Endothelial cell (in vitro differentiated cells): ENCODE measurements at regions not wholly inside any gene's neighbourhood (a gene's known extent, or its start where the extent isn't known, plus 50 kb on each side); places are given as distances from the start of the nearest gene placed in this dataset.
"Not testable (repeated sequence)": the region's sequence is repeated elsewhere in the genome, so short reads cannot be mapped to it uniquely, and the experiment has no call there.

Experiments
- DNase-seq: peaks from one replicate; pipeline ENCODE4 v3.0.0; 2021; ENCODE audit warnings: low spot score
- H3K27ac Mint-ChIP-seq: one replicate; pipeline ENCODE4 v1.8.0; 2021; ENCODE audit warnings: mixed read lengths, inconsistent platforms; ENCODE audit not compliant: unreplicated experiment
- H3K27me3 Mint-ChIP-seq: one replicate; pipeline ENCODE4 v1.8.0; 2021; ENCODE audit warnings: mild to moderate bottlenecking, moderate library complexity, mixed read lengths, inconsistent platforms; ENCODE audit not compliant: unreplicated experiment
- H3K36me3 Mint-ChIP-seq: one replicate; pipeline ENCODE4 v1.8.0; 2021; ENCODE audit warnings: mild to moderate bottlenecking, low read depth, mixed read lengths, inconsistent platforms; ENCODE audit not compliant: unreplicated experiment
- H3K4me1 Mint-ChIP-seq: one replicate; pipeline ENCODE4 v1.8.0; 2021; ENCODE audit warnings: mild to moderate bottlenecking, mixed read lengths, inconsistent platforms; ENCODE audit not compliant: unreplicated experiment
- H3K4me3 Mint-ChIP-seq: one replicate; pipeline ENCODE4 v1.8.0; 2021; ENCODE audit warnings: mild to moderate bottlenecking, mixed read lengths, inconsistent platforms; ENCODE audit not compliant: unreplicated experiment
- H3K9me3 Mint-ChIP-seq: one replicate; pipeline ENCODE4 v1.8.0; 2021; ENCODE audit warnings: mixed read lengths, inconsistent platforms; ENCODE audit not compliant: unreplicated experiment
- CTCF ChIP-seq: fragments of 200-600 bp; sonication (generic); IDR thresholded peaks from one replicate; pipeline ENCODE4 v1.5.0; 2021; ENCODE audit warnings: antibody characterized with exemption; ENCODE audit not compliant: unreplicated experiment

GRCh38 chr18:66011916-66012315 is 261.1 kb downstream of the CDH7 start:
- Mint-ChIP-seq H3K27me3 (no peaks in the 10 kb centered on the region), H3K36me3 (no peaks in the 10 kb centered on the region), H3K4me1 (no peaks in the 10 kb centered on the region), H3K27ac (no peak overlapping the region), H3K9me3 (no peaks in the 10 kb centered on the region), H3K4me3 (no peak overlapping the region)
- TF ChIP-seq CTCF: no peak
- no peak for DNase-seq

DNA sequence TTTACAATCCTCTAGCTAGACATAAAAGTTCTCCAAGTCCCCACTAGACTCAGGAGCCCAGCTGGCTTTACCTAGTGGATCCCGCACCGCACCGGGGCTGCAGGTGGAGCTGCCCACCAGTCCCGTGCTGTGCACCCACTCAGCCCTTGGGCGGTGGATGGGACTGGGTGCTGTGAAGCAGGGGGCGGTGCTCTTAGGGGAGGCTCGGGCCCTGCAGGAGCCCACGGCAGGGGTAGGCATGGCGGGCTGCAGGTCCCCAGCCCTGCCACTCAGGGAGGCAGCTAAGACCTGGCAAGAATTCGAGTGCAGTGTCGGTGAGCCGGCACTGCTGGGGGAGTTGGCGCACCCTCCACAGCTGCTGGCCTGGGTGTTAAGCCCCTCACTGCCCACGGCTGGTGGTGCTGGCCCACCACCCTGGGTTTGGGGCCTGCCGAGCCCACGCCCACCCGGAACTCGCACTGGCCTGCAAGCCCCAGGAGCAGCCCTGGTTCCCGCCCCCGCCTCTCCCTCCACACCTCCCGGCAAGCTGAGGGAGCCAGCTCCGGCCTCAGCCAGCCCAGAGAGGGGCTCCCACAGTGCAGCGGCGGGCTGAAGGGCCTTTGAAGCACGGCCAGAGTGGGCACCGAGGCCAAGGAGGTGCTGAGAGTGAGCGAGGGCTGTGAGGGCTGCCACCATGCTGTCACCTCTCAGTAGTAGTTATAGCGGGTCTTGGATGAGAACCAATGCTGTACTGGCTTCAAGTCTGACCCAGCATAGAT is 255.2 kb downstream of the CDH7 start:
- H3K4me1 Mint-ChIP-seq: no peaks in the 10 kb centered on the region
- H3K9me3 Mint-ChIP-seq: no peaks in the 10 kb centered on the region
- H3K36me3 Mint-ChIP-seq: peaks cover 3% of the 10 kb centered on the region
- no peak overlapping the region for H3K27ac Mint-ChIP-seq
- H3K27me3 Mint-ChIP-seq: no peaks in the 10 kb centered on the region
- no peak for TF ChIP-seq CTCF
- no peak overlapping the region for H3K4me3 Mint-ChIP-seq
- no peak for DNase-seq

GRCh38 chr18:65998971-65999700 is 248.3 kb downstream of the CDH7 start:
- H3K27me3 Mint-ChIP-seq, H3K4me3 Mint-ChIP-seq, H3K4me1 Mint-ChIP-seq, H3K9me3 Mint-ChIP-seq, H3K27ac Mint-ChIP-seq, DNase-seq, H3K36me3 Mint-ChIP-seq: not testable (repeated sequence)

- Mint-ChIP-seq H3K27ac (no peak overlapping the region), H3K36me3 (no peaks in the 10 kb centered on the region), H3K27me3 (no peaks in the 10 kb centered on the region), H3K4me1 (peaks cover 2% of the 10 kb centered on the region), H3K9me3 (no peaks in the 10 kb centered on the region), H3K4me3 (no peak overlapping the region)
- TF ChIP-seq CTCF: no peak
- DNase-seq: no peak
Measured at GRCh38 chr18:65995206-65995605, 244.4 kb downstream of the CDH7 start.

- no peaks in the 10 kb centered on the region for H3K9me3 Mint-ChIP-seq
- no peaks in the 10 kb centered on the region for H3K36me3 Mint-ChIP-seq
- TF ChIP-seq CTCF: no peak
- no peak overlapping the region for H3K27ac Mint-ChIP-seq
- H3K4me3 Mint-ChIP-seq: no peak overlapping the region
- H3K4me1 Mint-ChIP-seq: peaks cover 2% of the 10 kb centered on the region
- DNase-seq: no peak
- no peaks in the 10 kb centered on the region for H3K27me3 Mint-ChIP-seq
Measured at GRCh38 chr18:65994302-65994701, 243.5 kb downstream of the CDH7 start.
